Adipose tissue (tissue), 3 donors: ENCODE measurements at regions not wholly inside any gene's neighbourhood (a gene's known extent, or its start where the extent isn't known, plus 50 kb on each side); places are given as distances from the start of the nearest gene placed in this dataset.

Experiments
- H3K27ac ChIP-seq: one replicate; pipeline ENCODE4 v1.5.1; 2013; ENCODE audit warnings: low read depth, low read length
- WGBS, 3 donors: extraction: QIAGEN DNeasy Blood & Tissue Kit; methylation state at CpG; one replicate each; pipeline ENCODE4 v1.1.7; 2013; 5-methylcytosine and 5-hydroxymethylcytosine counted together
- donor health status: healthy with polysubstance abuse.
- donor health status: Bipolar disorder and iron deficiency.
- donor health status: healthy.

DNA sequence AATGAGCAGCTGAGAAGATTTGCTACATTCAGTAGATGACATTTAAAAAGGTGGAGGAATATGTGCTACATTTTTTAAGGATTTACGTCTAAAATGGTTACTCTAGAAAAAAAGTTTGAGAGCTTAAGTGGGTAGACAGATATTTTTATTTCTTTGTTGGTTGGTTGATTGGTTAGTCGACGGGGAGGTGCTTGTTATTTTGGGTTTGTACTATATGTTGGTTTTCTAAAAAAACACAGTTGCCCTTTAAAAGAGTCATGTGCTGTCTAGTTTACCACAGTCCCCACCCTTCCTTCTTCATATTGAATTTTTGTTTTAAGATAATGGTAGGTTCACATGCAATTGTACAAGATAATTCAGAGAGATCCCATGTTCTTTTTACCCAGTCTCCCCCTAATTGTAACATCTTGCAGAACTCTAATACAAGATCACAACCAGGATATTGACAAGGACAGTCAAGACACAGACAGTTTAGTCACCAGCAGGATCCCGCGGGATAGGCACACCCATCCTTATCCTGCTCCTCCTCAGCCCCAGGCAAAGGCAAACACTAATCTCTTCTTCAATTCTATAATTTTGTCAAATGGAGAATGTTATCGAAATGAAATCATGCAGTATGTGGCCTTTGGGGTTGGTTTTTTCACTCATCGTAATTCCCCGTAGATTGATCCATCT lies 171.4 kb downstream of the FOXO1 start:
- no peak overlapping the region for H3K27ac ChIP-seq
- 73 to 89% (median 75%) methylated on average over 8 of the region's 8 CpGs for WGBS, 3 donors

DNA sequence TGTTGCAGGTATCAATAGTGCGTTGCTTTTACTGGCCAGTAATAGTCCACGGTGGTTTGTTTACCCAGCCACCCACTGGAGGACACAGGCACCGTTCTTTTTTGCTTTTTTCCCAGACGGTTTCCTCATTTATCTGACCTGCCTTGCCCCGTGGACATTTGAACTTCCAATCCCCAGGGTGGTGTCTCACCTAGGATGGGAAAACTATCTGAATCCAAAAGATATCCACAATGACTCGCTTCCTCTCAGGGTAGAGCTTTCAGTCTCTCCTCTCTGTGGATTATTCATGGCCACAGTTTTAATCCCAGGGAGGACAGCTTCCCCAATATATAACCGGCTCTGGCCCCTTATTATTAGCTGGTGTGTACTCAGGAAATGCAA lies 170.8 kb downstream of the FOXO1 start:
- 58 to 83% (median 70%) methylated on average over 7 of the region's 7 CpGs for WGBS, 3 donors
- H3K27ac ChIP-seq: no peak overlapping the region

DNA sequence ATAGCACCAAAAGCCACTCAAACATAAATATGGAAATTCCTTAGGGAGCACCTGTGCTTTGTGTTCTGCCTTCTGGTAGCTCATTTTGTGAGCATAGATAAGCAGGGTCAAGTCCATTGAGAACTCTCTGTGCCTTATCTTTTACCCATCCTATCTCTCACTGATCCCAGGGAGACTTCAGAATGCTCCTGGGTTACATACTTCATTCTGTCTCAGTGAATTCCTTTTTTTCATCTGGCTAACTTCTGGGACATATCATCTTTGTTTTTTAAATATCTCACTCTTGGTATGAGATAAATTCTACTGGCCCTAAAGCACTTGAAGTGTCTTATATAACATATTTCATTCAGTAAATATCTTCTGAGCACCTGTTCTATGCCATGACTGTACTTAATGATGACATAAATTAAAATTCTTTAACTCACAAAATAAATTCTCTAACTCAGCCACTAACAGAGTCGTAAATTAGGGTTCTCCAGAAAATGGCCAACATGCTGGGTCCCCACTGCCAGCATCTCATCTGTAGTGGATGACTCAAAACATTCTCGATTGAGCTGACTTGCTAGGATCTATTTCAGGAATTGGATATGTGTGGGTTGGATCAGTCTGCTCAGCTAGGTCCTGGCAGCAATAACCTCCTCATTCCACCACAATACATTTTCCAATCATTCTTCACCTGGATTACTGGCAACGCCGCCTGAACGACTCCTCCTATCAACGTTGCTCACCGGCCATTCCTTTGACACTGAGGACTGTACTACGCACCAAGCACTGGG lies 170.2 kb downstream of the FOXO1 start:
- 87 to 92% (median 89%) methylated on average over 8 of the region's 8 CpGs for WGBS, 3 donors
- no peak overlapping the region for H3K27ac ChIP-seq

DNA sequence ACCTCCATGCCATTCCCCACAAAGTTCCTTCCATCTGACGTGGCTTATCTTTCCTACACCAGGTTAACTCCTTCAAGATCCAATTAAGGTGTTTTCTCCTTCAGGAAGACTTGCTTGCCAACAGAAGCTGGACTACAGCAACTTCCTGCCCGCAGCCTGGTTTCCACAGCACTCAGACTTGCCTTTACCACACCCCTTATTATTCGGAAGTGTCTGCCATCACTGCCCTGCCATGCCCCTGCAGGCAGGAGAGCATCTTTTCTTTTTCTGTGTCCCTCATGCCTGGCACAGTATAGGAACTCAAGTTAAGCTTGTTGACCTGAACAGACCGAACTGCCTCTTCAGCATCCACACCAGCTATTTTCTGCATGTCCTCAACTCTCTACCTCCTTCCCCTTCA lies 168.0 kb downstream of the FOXO1 start:
- 80 to 89% (median 87%) methylated on average over 4 of the region's 4 CpGs for WGBS, 3 donors

DNA sequence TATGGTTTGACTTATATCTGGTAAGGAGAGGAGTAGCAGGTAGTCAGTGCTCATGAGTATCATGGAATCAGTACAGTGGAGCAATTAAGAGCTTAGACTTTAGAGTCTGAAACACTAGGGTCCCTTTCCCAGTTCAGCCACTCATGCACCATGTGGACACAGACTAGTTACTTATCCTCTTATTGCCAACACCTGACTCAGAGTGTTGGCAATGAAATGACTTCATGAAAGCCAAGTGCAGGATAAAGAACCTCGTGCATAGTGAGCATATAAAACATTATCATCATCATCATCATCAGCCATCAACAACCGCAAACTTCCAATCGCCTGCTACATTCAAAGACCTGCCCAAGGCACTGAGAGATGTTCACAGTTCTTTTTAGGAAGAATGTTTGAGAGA lies 164.2 kb downstream of the FOXO1 start:
- WGBS, 3 donors: 67 to 83% (median 79%) methylated on average over 3 of the region's 3 CpGs
- H3K27ac ChIP-seq: no peak overlapping the region

More for the DNA sequence above, 168.0 kb downstream of the FOXO1 start:
- H3K27ac ChIP-seq: no peak overlapping the region

DNA sequence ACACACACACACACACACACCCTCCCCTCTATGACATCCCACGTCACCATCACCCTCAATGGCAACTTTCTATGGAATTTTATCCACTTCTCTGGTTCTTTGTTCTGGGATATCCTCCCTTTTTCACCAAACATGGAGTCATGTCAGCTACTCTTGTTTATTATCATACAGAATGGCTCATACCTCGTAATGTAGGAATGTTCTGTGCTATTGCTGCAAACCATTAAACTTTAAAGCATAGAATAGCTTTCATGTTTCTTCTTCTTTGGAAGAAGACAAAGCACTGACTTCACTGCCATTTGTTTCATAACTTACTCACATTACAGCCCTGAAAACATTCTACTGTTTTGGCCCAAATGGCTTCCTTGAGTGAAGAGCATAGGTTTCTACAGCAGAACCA lies 163.4 kb downstream of the FOXO1 start:
- no peak overlapping the region for H3K27ac ChIP-seq
- WGBS, 3 donors: 92 to 97% (median 95%) methylated on average over 2 of the region's 2 CpGs

DNA sequence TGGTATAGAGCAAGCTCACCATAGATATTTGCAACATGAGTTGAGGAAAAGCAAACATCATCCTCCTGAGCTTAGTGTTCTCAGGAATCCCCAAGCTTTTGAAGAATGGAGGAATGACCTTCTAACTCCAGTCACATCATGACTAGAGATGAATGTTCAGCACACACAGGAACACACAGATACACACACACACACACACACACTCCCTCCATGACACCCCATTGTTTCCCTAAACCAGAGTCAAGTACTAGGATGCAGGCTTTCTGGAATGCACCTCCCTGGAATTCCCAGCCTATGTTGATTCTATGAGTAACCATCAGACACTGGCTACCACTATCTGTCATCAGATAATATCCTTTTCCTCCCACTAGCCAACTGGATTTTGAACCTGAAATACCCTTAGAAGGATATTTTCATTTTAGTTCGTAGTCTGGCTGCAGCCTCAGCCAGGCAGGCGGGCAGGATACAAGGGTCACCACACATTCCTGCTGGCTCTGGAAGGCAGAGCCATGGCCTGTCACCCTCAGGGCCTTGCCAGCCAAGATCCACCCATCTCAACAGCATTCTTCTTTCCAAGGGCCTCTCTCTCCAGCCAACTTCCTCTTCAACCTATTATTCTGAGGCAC lies 162.4 kb downstream of the FOXO1 start:
- no peak overlapping the region for H3K27ac ChIP-seq
- WGBS, 3 donors: 64 to 79% (median 67%) methylated on average over 2 of the region's 2 CpGs

DNA sequence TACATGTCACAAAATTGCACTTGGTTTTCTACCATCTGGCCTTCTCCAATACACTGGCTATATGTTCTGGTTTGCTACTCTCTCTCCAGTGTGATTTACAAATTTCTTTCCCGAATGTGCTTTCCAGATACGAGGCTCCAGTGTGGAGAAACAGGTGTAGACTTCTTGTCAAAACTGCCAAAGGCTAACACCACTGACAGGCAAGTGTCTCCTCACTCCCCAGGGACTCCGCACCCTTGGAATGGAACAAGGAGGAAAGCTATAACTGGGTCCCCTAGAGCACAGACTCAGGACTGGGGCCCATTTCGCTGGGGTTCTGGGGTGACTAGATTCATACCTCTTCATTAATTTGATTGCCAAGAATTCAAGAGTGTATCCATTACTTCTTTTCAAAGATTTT lies 161.8 kb downstream of the FOXO1 start:
- 88 to 91% (median 88%) methylated on average over 4 of the region's 4 CpGs for WGBS, 3 donors
- H3K27ac ChIP-seq: no peak overlapping the region

DNA sequence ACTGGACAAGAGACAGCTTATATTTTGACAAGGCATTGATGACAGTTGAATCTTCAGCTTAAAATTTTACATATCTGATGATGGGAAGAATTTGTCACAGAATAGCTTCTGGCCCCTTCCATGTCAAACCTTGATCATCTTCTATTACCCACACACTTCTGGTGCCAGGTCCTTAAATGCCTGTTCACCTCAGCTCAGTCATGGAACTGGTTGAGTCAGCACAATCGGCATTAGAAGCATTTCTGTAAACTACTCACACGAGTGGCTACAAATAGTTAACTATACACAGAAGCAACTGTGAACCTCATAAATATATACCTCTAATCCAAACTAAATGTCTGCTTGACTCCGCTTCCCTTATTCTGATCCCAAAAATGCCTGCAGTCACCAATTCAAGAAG lies 161.2 kb downstream of the FOXO1 start:
- 91 to 94% (median 92%) methylated on average over 3 of the region's 3 CpGs for WGBS, 3 donors

More for the DNA sequence above, 161.2 kb downstream of the FOXO1 start:
- H3K27ac ChIP-seq: no peak overlapping the region
